ENCODE measurements at regions not wholly inside any gene's neighbourhood (a gene's known extent, or its start where the extent isn't known, plus 50 kb on each side); places are given as distances from the start of the nearest gene placed in this dataset.

- H3K4me3 ChIP-seq = no peak overlapping the region
- peaks cover 15% of the 10 kb centered on the region for H3K9me3 ChIP-seq (replicated peaks)
- H3K27ac ChIP-seq (replicated peaks) = no peak overlapping the region
- H3K4me1 ChIP-seq = no peaks in the 10 kb centered on the region
- H3K36me3 ChIP-seq = no peaks in the 10 kb centered on the region
- H3K27me3 ChIP-seq (ENCODE audit: low read depth) = no peaks in the 10 kb centered on the region
- no peak for DNase-seq
- no peak for TF ChIP-seq CTCF (IDR thresholded peaks at IDR 0.05; ENCODE audit: borderline replicate concordance)
- intact Hi-C loops (cut with micrococcal nuclease) = no loop called here
These were observed 581.5 kb upstream of the KLF12 start for GRCh38 chr13:74715718-74716117.

DNA sequence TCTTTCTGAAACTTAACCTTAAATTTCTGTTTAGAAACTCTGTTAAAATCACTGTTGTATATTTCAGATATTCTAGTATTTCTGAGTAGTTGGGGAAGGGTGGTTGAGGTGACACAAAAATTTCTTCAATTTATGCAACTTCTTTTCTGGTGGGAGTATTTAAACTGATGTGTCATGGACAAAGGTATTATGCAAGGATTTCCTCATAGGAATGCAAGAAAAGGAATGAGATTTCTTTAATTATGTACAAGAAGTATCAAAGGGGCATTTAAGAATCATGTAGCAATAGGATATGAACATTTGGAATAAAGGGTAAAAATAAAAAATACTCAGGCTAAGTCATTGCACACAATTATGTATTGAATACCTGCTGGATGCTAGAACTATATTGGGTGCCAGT is 575.8 kb upstream of the KLF12 start:
- intact Hi-C loops (cut with micrococcal nuclease) = no loop called here
- Histone ChIP-seq H3K36me3 (no peaks in the 10 kb centered on the region), H3K27me3 (ENCODE audit: low read depth) (no peaks in the 10 kb centered on the region), H3K4me3 (no peak overlapping the region), H3K9me3 (replicated peaks) (no peaks in the 10 kb centered on the region), H3K27ac (replicated peaks) (no peak overlapping the region), H3K4me1 (no peaks in the 10 kb centered on the region)
- no peak for DNase-seq
- no peak for TF ChIP-seq CTCF (IDR thresholded peaks at IDR 0.05; ENCODE audit: borderline replicate concordance)

- no peak overlapping the region for H3K27ac ChIP-seq (replicated peaks)
- no peaks in the 10 kb centered on the region for H3K27me3 ChIP-seq (ENCODE audit: low read depth)
- intact Hi-C loops (cut with micrococcal nuclease) = no loop called here
- no peaks in the 10 kb centered on the region for H3K36me3 ChIP-seq
- no peak for DNase-seq
- H3K9me3 ChIP-seq (replicated peaks) = no peaks in the 10 kb centered on the region
- no peak overlapping the region for H3K4me3 ChIP-seq
- TF ChIP-seq CTCF (IDR thresholded peaks at IDR 0.05; ENCODE audit: borderline replicate concordance) = no peak
- H3K4me1 ChIP-seq = no peaks in the 10 kb centered on the region
These were observed 575.0 kb upstream of the KLF12 start for GRCh38 chr13:74709226-74709625.

GRCh38 chr13:74708629-74709028 is 574.4 kb upstream of the KLF12 start:
- DNase-seq = no peak
- no peak overlapping the region for H3K27ac ChIP-seq (replicated peaks)
- no peaks in the 10 kb centered on the region for H3K27me3 ChIP-seq (ENCODE audit: low read depth)
- no peak overlapping the region for H3K4me3 ChIP-seq
- intact Hi-C loops (cut with micrococcal nuclease) = no loop called here
- H3K4me1 ChIP-seq = no peaks in the 10 kb centered on the region
- H3K36me3 ChIP-seq = no peaks in the 10 kb centered on the region
- no peaks in the 10 kb centered on the region for H3K9me3 ChIP-seq (replicated peaks)
- no peak for TF ChIP-seq CTCF (IDR thresholded peaks at IDR 0.05; ENCODE audit: borderline replicate concordance)

DNA sequence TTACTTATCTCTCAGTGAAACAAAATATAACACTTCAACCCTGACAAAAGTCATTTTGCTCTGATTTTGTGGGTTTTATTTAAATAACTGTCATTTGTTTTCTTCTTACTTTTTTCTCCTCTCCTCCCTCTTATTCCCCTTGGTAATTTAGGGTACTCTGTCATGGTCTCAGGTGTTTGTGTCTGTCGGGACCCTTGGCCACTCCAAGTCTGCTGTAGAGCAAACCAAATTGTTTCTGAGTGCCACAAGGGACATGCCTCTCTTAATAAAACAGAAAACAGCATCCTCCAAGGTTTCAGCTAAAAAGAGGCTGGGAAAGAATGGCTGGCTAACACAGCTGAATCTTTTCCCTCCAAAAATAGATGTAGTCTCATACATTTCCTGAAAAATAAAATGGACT is 573.1 kb upstream of the KLF12 start:
- Histone ChIP-seq H3K9me3 (replicated peaks) (no peaks in the 10 kb centered on the region), H3K4me1 (no peaks in the 10 kb centered on the region), H3K27ac (replicated peaks) (no peak overlapping the region), H3K27me3 (ENCODE audit: low read depth) (no peaks in the 10 kb centered on the region), H3K4me3 (no peak overlapping the region), H3K36me3 (no peaks in the 10 kb centered on the region)
- TF ChIP-seq CTCF (IDR thresholded peaks at IDR 0.05; ENCODE audit: borderline replicate concordance) = no peak
- intact Hi-C loops (cut with micrococcal nuclease) = no loop called here
- no peak for DNase-seq

DNA sequence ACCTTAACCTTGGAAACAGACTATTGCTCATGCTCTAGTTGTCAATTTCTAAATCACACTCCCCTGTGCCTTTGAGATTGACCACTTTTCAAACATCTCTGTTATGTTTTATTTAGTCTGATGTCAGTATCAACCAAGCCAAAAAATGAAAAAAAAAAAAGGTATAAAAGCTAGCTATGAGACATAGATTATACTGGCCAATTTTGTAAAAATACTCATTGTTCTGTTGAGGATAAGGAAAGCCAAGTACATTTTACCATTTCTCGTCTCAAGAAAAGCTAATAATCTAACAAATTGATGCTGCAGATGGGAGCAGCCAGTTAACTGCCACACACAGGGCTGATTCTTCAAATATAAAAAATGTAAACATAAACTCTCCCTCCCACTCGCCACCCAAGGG is 572.6 kb upstream of the KLF12 start:
- H3K4me1 ChIP-seq = no peaks in the 10 kb centered on the region
- intact Hi-C loops (cut with micrococcal nuclease) = no loop called here
- no peaks in the 10 kb centered on the region for H3K36me3 ChIP-seq
- TF ChIP-seq CTCF (IDR thresholded peaks at IDR 0.05; ENCODE audit: borderline replicate concordance) = no peak
- no peaks in the 10 kb centered on the region for H3K27me3 ChIP-seq (ENCODE audit: low read depth)
- H3K9me3 ChIP-seq (replicated peaks) = no peaks in the 10 kb centered on the region
- H3K27ac ChIP-seq (replicated peaks) = no peak overlapping the region
- H3K4me3 ChIP-seq = no peak overlapping the region
- DNase-seq = no peak
